ENCODE measurements at regions not wholly inside any gene's neighbourhood (a gene's known extent, or its start where the extent isn't known, plus 50 kb on each side); places are given as distances from the start of the nearest gene placed in this dataset.

DNA sequence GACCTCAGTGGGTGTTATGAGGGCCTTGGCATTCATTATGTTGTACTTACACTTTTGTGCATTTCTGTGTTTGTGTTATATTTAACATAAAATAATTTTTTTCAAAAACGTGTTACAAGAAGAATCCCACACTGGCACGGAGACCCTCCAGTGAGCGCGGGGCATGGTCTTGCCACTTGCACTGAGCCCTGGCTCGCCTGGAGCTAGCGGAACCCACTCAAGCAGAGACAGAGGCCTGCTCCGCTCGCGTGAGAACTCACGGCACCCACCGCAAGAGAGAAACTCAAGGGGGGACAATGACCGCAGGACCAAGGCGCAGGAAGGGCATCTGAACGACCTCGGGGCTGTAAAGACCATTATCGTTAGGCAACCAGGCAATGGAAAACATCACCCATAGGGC lies 248.0 kb upstream of the SOX11 start:
- TF ChIP-seq EZH2phosphoT487 (IDR thresholded peaks at IDR 0.05; ENCODE audit: borderline replicate concordance) (no peak), YY1 (IDR thresholded peaks at IDR 0.05; ENCODE audit: extremely low read depth, insufficient replicate concordance, low read depth, low read length) (no peak), CEBPB (IDR thresholded peaks at IDR 0.05; ENCODE audit: low read depth) (no peak), RAD21 (IDR thresholded peaks at IDR 0.05; ENCODE audit: low read depth) (no peak)
- TF ChIP-seq, protein P1, sequence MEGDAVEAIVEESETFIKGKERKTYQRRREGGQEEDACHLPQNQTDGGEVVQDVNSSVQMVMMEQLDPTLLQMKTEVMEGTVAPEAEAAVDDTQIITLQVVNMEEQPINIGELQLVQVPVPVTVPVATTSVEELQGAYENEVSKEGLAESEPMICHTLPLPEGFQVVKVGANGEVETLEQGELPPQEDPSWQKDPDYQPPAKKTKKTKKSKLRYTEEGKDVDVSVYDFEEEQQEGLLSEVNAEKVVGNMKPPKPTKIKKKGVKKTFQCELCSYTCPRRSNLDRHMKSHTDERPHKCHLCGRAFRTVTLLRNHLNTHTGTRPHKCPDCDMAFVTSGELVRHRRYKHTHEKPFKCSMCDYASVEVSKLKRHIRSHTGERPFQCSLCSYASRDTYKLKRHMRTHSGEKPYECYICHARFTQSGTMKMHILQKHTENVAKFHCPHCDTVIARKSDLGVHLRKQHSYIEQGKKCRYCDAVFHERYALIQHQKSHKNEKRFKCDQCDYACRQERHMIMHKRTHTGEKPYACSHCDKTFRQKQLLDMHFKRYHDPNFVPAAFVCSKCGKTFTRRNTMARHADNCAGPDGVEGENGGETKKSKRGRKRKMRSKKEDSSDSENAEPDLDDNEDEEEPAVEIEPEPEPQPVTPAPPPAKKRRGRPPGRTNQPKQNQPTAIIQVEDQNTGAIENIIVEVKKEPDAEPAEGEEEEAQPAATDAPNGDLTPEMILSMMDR (IDR thresholded peaks at IDR 0.05 in 2 of 3, conservative IDR thresholded peaks at IDR 0.05 in 1 of 3; ENCODE audit: borderline replicate concordance in 1 of 3, insufficient read depth in 1 of 3, low read depth in 2 of 3, low read length in 2 of 3), result no peak
